NT2/D1 (cell line): ENCODE measurements at regions not wholly inside any gene's neighbourhood (a gene's known extent, or its start where the extent isn't known, plus 50 kb on each side); places are given as distances from the start of the nearest gene placed in this dataset.

ENCODE experiments used
- YY1 ChIP-seq: IDR thresholded peaks from 2 replicates; pipeline ENCODE4 v1.6.1; 2011; ENCODE audit not compliant: insufficient read length, insufficient read depth
- ZNF274 ChIP-seq: IDR thresholded peaks from 2 replicates; pipeline ENCODE4 v1.6.1; 2011; ENCODE audit warnings: mild to moderate bottlenecking, low read depth, low read length

- TF ChIP-seq ZNF274 (no peak), YY1 (no peak)
Observed at GRCh38 chr11:70557742-70558485, 159.6 kb downstream of the CTTN start.
